SK-N-SH treated with all-trans-retinoic acid at 6 μM for 48 hours (cell line): ENCODE measurements at regions not wholly inside any gene's neighbourhood (a gene's known extent, or its start where the extent isn't known, plus 50 kb on each side); places are given as distances from the start of the nearest gene placed in this dataset.

ENCODE experiments used
- ATAC-seq: fragments of 200-7000 bp; cut with Tn5 transposase; 3 replicates; pipeline ENCODE4 v1.9.1; 2020; ENCODE audit warnings: mild to moderate bottlenecking, moderate library complexity
- ARNTL ChIP-seq: fragments of 450-650 bp; formaldehyde crosslinking; IDR thresholded peaks from 2 replicates; pipeline ENCODE4 v1.5.0; 2020; ENCODE audit warnings: low read depth, mild to moderate bottlenecking, moderate library complexity, borderline replicate concordance
- BACH2 ChIP-seq: fragments of 250-450 bp; sonication (Bioruptor Pico); IDR thresholded peaks from 2 replicates; pipeline ENCODE4 v1.9.0; 2021; ENCODE audit warnings: mild to moderate bottlenecking, borderline replicate concordance
- CSDC2 ChIP-seq: fragments of 250-450 bp; sonication (Bioruptor Pico); IDR thresholded peaks from 2 replicates; pipeline ENCODE4 v1.5.0; 2020; ENCODE audit warnings: mild to moderate bottlenecking, moderate library complexity
- ESRRG ChIP-seq: fragments of 250-450 bp; sonication (Bioruptor Pico); IDR thresholded peaks from 2 replicates; pipeline ENCODE4 v1.6.1; 2021; ENCODE audit warnings: mild to moderate bottlenecking
- ISL1 ChIP-seq: fragments of 250-450 bp; sonication (Bioruptor Pico); IDR thresholded peaks from 2 replicates; pipeline ENCODE4 v2.1.2; 2022; ENCODE audit warnings: mild to moderate bottlenecking, moderate library complexity
- OSR1 ChIP-seq: fragments of 250-450 bp; sonication (Bioruptor Pico); IDR thresholded peaks from 2 replicates; pipeline ENCODE4 v1.8.0; 2022; ENCODE audit warnings: moderate library complexity, mild to moderate bottlenecking, inconsistent platforms
- PPARA ChIP-seq: fragments of 250-450 bp; sonication (Bioruptor Pico); IDR thresholded peaks from 2 replicates; pipeline ENCODE4 v1.5.0; 2020; ENCODE audit warnings: mild to moderate bottlenecking, borderline replicate concordance
- RARB ChIP-seq: fragments of 250-450 bp; sonication (Bioruptor Pico); IDR thresholded peaks from 2 replicates; pipeline ENCODE4 v1.8.0; 2021; ENCODE audit warnings: mild to moderate bottlenecking, moderate library complexity
- SNAI2 ChIP-seq: fragments of 250-450 bp; sonication (Bioruptor Pico); IDR thresholded peaks from 2 replicates; pipeline ENCODE4 v1.5.0; 2020; ENCODE audit warnings: mild to moderate bottlenecking, moderate library complexity
- TCF4 ChIP-seq: fragments of 250-450 bp; sonication (Bioruptor Pico); IDR thresholded peaks from 2 replicates; pipeline ENCODE4 v1.8.0; 2021; ENCODE audit warnings: mild to moderate bottlenecking, moderate library complexity, borderline replicate concordance
- TOX ChIP-seq: fragments of 250-450 bp; sonication (Bioruptor Pico); IDR thresholded peaks from 2 replicates; pipeline ENCODE4 v1.8.0; 2021; ENCODE audit warnings: mild to moderate bottlenecking, moderate library complexity, borderline replicate concordance
- ZC3H10 ChIP-seq: fragments of 250-450 bp; sonication (Bioruptor Pico); IDR thresholded peaks from 2 replicates; pipeline ENCODE4 v1.5.1; 2021; ENCODE audit warnings: mild to moderate bottlenecking, moderate library complexity
- ZFP3 ChIP-seq: fragments of 250-450 bp; sonication (Bioruptor Pico); IDR thresholded peaks from 2 replicates; pipeline ENCODE4 v1.5.0; 2020; ENCODE audit warnings: mild to moderate bottlenecking, moderate library complexity
- ZFP30 ChIP-seq: fragments of 450-650 bp; formaldehyde crosslinking; IDR thresholded peaks from 2 replicates; pipeline ENCODE4 v1.5.0; 2022; ENCODE audit warnings: mild to moderate bottlenecking, moderate library complexity
- ZNF565 ChIP-seq: fragments of 450-650 bp; formaldehyde crosslinking; conservative IDR thresholded peaks from 2 replicates; pipeline ENCODE4 v1.5.0; 2020; ENCODE audit warnings: low read depth, mild to moderate bottlenecking, moderate library complexity
- ZNF70 ChIP-seq: fragments of 450-650 bp; formaldehyde crosslinking; IDR thresholded peaks from 2 replicates; pipeline ENCODE4 v1.5.0; 2020; ENCODE audit warnings: mild to moderate bottlenecking, moderate library complexity
- ZNF8 ChIP-seq: fragments of 450-650 bp; formaldehyde crosslinking; IDR thresholded peaks from 2 replicates; pipeline ENCODE4 v1.5.0; 2020; ENCODE audit warnings: mild to moderate bottlenecking, moderate library complexity
- TF ChIP-seq, protein P1 (sequence below): fragments of 250-450 bp; sonication (Bioruptor Pico); IDR thresholded peaks from 2 replicates; pipeline ENCODE4 v1.5.0; 2020; ENCODE audit warnings: mild to moderate bottlenecking, moderate library complexity
- TF ChIP-seq, protein P2 (sequence below): fragments of 250-450 bp; sonication (Bioruptor Pico); IDR thresholded peaks from 2 replicates; pipeline ENCODE4 v1.5.1; 2021; ENCODE audit warnings: mild to moderate bottlenecking, moderate library complexity
- TF ChIP-seq, protein P3 (sequence below): fragments of 250-450 bp; sonication (Bioruptor Pico); IDR thresholded peaks from 2 replicates; pipeline ENCODE4 v1.5.1; 2020; ENCODE audit warnings: low read depth, mild to moderate bottlenecking, moderate library complexity
- TF ChIP-seq, protein P4 (sequence below): fragments of 250-450 bp; sonication (Bioruptor Pico); IDR thresholded peaks from 2 replicates; pipeline ENCODE4 v1.8.0; 2021; ENCODE audit warnings: low read depth, mild to moderate bottlenecking, moderate library complexity, borderline replicate concordance
- TF ChIP-seq, protein P5 (sequence below): fragments of 250-450 bp; sonication (Bioruptor Pico); IDR thresholded peaks from 2 replicates; pipeline ENCODE4 v1.8.0; 2020; ENCODE audit warnings: mild to moderate bottlenecking, moderate library complexity, borderline replicate concordance

DNA sequence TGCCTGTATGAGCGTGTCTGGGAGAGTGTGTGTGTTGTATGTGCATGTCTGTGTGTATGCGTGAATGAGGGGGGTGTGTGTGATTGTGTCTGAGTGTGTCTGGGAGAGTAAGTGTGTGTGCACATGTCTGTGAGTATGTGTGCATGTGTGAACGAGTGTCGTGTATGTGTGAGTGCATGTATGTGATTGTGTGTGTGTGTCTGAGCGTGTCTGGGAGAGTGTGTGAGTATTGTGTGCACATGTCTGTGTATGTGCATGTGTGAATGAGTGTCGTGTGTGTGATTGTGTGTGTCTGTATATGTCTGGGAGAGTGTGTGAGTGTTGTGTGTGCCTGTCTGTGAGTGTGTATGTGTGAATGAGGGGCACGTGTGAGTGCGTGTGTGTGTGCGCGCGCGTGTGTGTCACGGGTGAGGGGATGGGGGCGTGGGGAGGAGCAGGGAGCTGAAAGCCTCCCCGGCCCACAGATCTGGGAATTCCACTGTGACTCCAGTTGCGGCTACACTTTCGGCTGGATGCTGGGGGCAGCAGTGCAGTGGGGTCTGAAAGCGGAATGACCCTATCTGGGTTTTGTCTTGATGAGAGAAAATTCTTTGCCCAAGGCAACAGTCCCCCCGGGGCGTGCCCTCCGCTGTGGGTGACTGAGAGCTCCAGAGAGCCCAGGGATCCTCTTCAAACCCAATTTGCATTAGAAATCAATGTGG lies 138.1 kb upstream of the MED13L start:
- TF ChIP-seq, protein P1, sequence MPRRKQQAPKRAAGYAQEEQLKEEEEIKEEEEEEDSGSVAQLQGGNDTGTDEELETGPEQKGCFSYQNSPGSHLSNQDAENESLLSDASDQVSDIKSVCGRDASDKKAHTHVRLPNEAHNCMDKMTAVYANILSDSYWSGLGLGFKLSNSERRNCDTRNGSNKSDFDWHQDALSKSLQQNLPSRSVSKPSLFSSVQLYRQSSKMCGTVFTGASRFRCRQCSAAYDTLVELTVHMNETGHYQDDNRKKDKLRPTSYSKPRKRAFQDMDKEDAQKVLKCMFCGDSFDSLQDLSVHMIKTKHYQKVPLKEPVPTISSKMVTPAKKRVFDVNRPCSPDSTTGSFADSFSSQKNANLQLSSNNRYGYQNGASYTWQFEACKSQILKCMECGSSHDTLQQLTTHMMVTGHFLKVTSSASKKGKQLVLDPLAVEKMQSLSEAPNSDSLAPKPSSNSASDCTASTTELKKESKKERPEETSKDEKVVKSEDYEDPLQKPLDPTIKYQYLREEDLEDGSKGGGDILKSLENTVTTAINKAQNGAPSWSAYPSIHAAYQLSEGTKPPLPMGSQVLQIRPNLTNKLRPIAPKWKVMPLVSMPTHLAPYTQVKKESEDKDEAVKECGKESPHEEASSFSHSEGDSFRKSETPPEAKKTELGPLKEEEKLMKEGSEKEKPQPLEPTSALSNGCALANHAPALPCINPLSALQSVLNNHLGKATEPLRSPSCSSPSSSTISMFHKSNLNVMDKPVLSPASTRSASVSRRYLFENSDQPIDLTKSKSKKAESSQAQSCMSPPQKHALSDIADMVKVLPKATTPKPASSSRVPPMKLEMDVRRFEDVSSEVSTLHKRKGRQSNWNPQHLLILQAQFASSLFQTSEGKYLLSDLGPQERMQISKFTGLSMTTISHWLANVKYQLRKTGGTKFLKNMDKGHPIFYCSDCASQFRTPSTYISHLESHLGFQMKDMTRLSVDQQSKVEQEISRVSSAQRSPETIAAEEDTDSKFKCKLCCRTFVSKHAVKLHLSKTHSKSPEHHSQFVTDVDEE: no peak
- no peak for TF ChIP-seq ESRRG
- TF ChIP-seq, protein P2, sequence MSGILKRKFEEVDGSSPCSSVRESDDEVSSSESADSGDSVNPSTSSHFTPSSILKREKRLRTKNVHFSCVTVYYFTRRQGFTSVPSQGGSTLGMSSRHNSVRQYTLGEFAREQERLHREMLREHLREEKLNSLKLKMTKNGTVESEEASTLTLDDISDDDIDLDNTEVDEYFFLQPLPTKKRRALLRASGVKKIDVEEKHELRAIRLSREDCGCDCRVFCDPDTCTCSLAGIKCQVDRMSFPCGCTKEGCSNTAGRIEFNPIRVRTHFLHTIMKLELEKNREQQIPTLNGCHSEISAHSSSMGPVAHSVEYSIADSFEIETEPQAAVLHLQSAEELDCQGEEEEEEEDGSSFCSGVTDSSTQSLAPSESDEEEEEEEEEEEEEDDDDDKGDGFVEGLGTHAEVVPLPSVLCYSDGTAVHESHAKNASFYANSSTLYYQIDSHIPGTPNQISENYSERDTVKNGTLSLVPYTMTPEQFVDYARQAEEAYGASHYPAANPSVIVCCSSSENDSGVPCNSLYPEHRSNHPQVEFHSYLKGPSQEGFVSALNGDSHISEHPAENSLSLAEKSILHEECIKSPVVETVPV (CRISPR knock-in tag): no peak
- no peak for TF ChIP-seq TOX (CRISPR knock-in tag)
- TF ChIP-seq, protein P3, sequence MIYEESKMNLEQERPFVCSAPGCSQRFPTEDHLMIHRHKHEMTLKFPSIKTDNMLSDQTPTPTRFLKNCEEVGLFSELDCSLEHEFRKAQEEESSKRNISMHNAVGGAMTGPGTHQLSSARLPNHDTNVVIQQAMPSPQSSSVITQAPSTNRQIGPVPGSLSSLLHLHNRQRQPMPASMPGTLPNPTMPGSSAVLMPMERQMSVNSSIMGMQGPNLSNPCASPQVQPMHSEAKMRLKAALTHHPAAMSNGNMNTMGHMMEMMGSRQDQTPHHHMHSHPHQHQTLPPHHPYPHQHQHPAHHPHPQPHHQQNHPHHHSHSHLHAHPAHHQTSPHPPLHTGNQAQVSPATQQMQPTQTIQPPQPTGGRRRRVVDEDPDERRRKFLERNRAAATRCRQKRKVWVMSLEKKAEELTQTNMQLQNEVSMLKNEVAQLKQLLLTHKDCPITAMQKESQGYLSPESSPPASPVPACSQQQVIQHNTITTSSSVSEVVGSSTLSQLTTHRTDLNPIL: no peak
- no peak for TF ChIP-seq ZNF565 (CRISPR knock-in tag)
- TF ChIP-seq ZNF8: no peak
- no peak for TF ChIP-seq ZNF70 (CRISPR knock-in tag)
- TF ChIP-seq, protein P4, sequence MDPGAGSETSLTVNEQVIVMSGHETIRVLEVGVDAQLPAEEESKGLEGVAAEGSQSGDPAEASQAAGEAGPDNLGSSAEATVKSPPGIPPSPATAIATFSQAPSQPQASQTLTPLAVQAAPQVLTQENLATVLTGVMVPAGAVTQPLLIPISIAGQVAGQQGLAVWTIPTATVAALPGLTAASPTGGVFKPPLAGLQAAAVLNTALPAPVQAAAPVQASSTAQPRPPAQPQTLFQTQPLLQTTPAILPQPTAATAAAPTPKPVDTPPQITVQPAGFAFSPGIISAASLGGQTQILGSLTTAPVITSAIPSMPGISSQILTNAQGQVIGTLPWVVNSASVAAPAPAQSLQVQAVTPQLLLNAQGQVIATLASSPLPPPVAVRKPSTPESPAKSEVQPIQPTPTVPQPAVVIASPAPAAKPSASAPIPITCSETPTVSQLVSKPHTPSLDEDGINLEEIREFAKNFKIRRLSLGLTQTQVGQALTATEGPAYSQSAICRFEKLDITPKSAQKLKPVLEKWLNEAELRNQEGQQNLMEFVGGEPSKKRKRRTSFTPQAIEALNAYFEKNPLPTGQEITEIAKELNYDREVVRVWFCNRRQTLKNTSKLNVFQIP (CRISPR knock-in tag): no peak
- no peak for TF ChIP-seq ISL1 (CRISPR knock-in tag)
- no peak for TF ChIP-seq SNAI2
- TF ChIP-seq ARNTL (CRISPR knock-in tag): no peak
- no peak for ATAC-seq

DNA sequence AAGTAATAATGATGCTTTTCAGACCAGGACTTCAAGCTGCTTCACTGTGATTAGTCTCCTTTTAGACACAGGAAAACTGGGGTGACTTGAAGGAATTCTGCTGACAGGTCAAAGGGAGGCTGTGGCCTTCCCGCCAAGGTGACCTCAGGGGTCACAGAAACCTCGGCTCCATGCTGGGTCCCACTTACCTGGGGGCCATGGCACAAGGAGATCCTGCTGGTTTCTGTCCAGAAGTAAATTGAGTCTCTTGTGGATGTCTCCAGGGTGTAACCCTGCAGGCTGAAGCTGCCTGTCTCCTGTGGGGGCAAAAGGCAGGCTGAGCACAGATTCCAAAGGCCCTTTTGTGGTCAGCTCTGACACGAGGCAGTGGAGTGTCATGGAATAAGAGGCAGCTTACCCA lies 138.7 kb upstream of the MED13L start:
- ATAC-seq: no peak
- TF ChIP-seq BACH2 (CRISPR knock-in tag): no peak
- TF ChIP-seq, protein P4 (CRISPR knock-in tag): no peak
- no peak for TF ChIP-seq ZFP30 (CRISPR knock-in tag)
- TF ChIP-seq OSR1 (CRISPR knock-in tag): no peak
- TF ChIP-seq, protein P3: no peak
- no peak for TF ChIP-seq ZFP3 (CRISPR knock-in tag)
- no peak for TF ChIP-seq PPARA (CRISPR knock-in tag)
- TF ChIP-seq ISL1 (CRISPR knock-in tag): no peak
- TF ChIP-seq ARNTL (CRISPR knock-in tag): no peak
- TF ChIP-seq RARB (CRISPR knock-in tag): no peak
- no peak for TF ChIP-seq TCF4 (CRISPR knock-in tag)
- TF ChIP-seq, protein P5, sequence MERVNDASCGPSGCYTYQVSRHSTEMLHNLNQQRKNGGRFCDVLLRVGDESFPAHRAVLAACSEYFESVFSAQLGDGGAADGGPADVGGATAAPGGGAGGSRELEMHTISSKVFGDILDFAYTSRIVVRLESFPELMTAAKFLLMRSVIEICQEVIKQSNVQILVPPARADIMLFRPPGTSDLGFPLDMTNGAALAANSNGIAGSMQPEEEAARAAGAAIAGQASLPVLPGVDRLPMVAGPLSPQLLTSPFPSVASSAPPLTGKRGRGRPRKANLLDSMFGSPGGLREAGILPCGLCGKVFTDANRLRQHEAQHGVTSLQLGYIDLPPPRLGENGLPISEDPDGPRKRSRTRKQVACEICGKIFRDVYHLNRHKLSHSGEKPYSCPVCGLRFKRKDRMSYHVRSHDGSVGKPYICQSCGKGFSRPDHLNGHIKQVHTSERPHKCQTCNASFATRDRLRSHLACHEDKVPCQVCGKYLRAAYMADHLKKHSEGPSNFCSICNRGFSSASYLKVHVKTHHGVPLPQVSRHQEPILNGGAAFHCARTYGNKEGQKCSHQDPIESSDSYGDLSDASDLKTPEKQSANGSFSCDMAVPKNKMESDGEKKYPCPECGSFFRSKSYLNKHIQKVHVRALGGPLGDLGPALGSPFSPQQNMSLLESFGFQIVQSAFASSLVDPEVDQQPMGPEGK (CRISPR knock-in tag): no peak
- TF ChIP-seq ZC3H10 (CRISPR knock-in tag): no peak
- TF ChIP-seq TOX (CRISPR knock-in tag): no peak
- no peak for TF ChIP-seq ESRRG
- TF ChIP-seq, protein P2 (CRISPR knock-in tag): no peak
- TF ChIP-seq CSDC2 (CRISPR knock-in tag): no peak
- TF ChIP-seq, protein P1: no peak
- TF ChIP-seq, all 23 proteins: peak for 0
